GM23338 (cell line): ENCODE measurements at regions not wholly inside any gene's neighbourhood (a gene's known extent, or its start where the extent isn't known, plus 50 kb on each side); places are given as distances from the start of the nearest gene placed in this dataset.

Experiments
- ATAC-seq: fragments of 200-7000 bp; cut with Tn5 transposase; 3 replicates; pipeline ENCODE4 v1.9.1; 2020
- DNase-seq: peaks from one replicate; pipeline ENCODE4 v3.0.0-alpha.2; 2015; ENCODE audit warnings: low spot score
- H2AFZ ChIP-seq: fragments of 200-600 bp; sonication (generic); 2 replicates; pipeline ENCODE4 v1.8.0; 2016; ENCODE audit warnings: antibody characterized with exemption, mild to moderate bottlenecking, moderate library complexity
- H3F3A ChIP-seq: fragments of 200-600 bp; sonication (generic); replicated peaks from 2 replicates; pipeline ENCODE4 v1.8.0; 2017; ENCODE audit warnings: antibody characterized with exemption, mixed run types, low read depth
- H3K27ac ChIP-seq: fragments of 200-600 bp; sonication (generic); 2 replicates; pipeline ENCODE4 v1.6.1; 2016; ENCODE audit warnings: low read depth
- H3K27me3 ChIP-seq: fragments of 200-600 bp; sonication (generic); 2 replicates; pipeline ENCODE4 v1.8.0; 2016; ENCODE audit warnings: mild to moderate bottlenecking, mixed run types, moderate library complexity; ENCODE audit not compliant: insufficient read depth
- H3K36me3 ChIP-seq: fragments of 200-600 bp; sonication (generic); 2 replicates; pipeline ENCODE4 v1.8.0; 2016; ENCODE audit warnings: mild to moderate bottlenecking; ENCODE audit not compliant: insufficient read depth
- H3K4me1 ChIP-seq: fragments of 200-600 bp; sonication (generic); 2 replicates; pipeline ENCODE4 v1.8.0; 2016; ENCODE audit warnings: mild to moderate bottlenecking, moderate library complexity; ENCODE audit not compliant: insufficient read depth
- H3K4me2 ChIP-seq: fragments of 200-600 bp; sonication (generic); 2 replicates; pipeline ENCODE4 v1.7.1; 2017; ENCODE audit warnings: mixed run types
- H3K4me3 ChIP-seq: fragments of 200-600 bp; sonication (generic); 2 replicates; pipeline ENCODE4 v1.6.1; 2016; ENCODE audit warnings: mixed run types
- H3K79me2 ChIP-seq: fragments of 200-600 bp; sonication (generic); replicated peaks from 2 replicates; pipeline ENCODE4 v1.8.0; 2017; ENCODE audit warnings: mild to moderate bottlenecking; ENCODE audit not compliant: insufficient read depth
- H3K9me2 ChIP-seq: fragments of 200-600 bp; sonication (generic); 2 replicates; pipeline ENCODE4 v1.8.0; 2017; ENCODE audit not compliant: insufficient read depth
- H4K20me1 ChIP-seq: fragments of 200-600 bp; sonication (generic); replicated peaks from 2 replicates; pipeline ENCODE4 v1.8.0; 2017; ENCODE audit warnings: mild to moderate bottlenecking; ENCODE audit not compliant: insufficient read depth
- H3K27ac Mint-ChIP-seq: 2 replicates; pipeline ENCODE4 v1.8.0; 2020; ENCODE audit warnings: inconsistent platforms, mild to moderate bottlenecking, moderate library complexity, mixed read lengths
- H3K27me3 Mint-ChIP-seq: 3 replicates; pipeline ENCODE4 v1.8.0; 2022; ENCODE audit warnings: low read depth, mild to moderate bottlenecking, moderate library complexity, mixed read lengths, inconsistent platforms; ENCODE audit not compliant: insufficient read depth, poor library complexity
- H3K36me3 Mint-ChIP-seq: 3 replicates; pipeline ENCODE4 v1.8.0; 2021; ENCODE audit warnings: low read depth, mild to moderate bottlenecking, inconsistent platforms, moderate library complexity, mixed read lengths
- H3K4me1 Mint-ChIP-seq: 3 replicates; pipeline ENCODE4 v1.8.0; 2020; ENCODE audit warnings: mild to moderate bottlenecking, inconsistent platforms, mixed read lengths
- H3K4me3 Mint-ChIP-seq: 3 replicates; pipeline ENCODE4 v1.8.0; 2021; ENCODE audit warnings: moderate library complexity, mild to moderate bottlenecking, inconsistent platforms, mixed read lengths
- H3K9me3 Mint-ChIP-seq: 3 replicates; pipeline ENCODE4 v1.8.0; 2020; ENCODE audit warnings: moderate library complexity, mild to moderate bottlenecking, inconsistent platforms, mixed read lengths
- EZH2 ChIP-seq: fragments of 200-600 bp; sonication (generic); IDR thresholded peaks from one replicate; pipeline ENCODE4 v1.8.0; 2017; ENCODE audit warnings: antibody characterized with exemption, mild to moderate bottlenecking, low read depth; ENCODE audit not compliant: unreplicated experiment
- JUNB ChIP-seq: IDR thresholded peaks from one replicate; pipeline ENCODE4 v1.6.1; 2016; ENCODE audit warnings: antibody characterized with exemption; ENCODE audit not compliant: unreplicated experiment
- POLR2AphosphoS5 ChIP-seq: IDR thresholded peaks from 2 replicates; pipeline ENCODE4 v1.6.1; 2016; ENCODE audit warnings: antibody characterized with exemption, low read depth
- ZNF114 ChIP-seq: fragments of 250-450 bp; sonication (Bioruptor Pico); IDR thresholded peaks from 2 replicates; pipeline ENCODE4 v1.5.0; 2020; ENCODE audit warnings: mild to moderate bottlenecking, moderate library complexity
- ZNF331 ChIP-seq: fragments of 250-450 bp; sonication (Bioruptor Pico); IDR thresholded peaks from 2 replicates; pipeline ENCODE4 v1.5.0; 2020; ENCODE audit warnings: low read depth, mild to moderate bottlenecking, moderate library complexity
- TF ChIP-seq, protein P1 (sequence below), 2 experiments: fragments of 200-600 bp in 1 of 2; sonication (generic) in 1 of 2; conservative IDR thresholded peaks; 2 replicates each; pipeline versions ENCODE4 v1.5.1 to v1.6.1; 2016 to 2017; ENCODE audit warnings: antibody characterized with exemption in 2 of 2, low read depth in 2 of 2, mild to moderate bottlenecking in 2 of 2, moderate library complexity in 1 of 2
- TF ChIP-seq, protein P2 (sequence below): IDR thresholded peaks from one replicate; pipeline ENCODE4 v1.6.1; 2018; ENCODE audit warnings: antibody characterized with exemption; ENCODE audit not compliant: unreplicated experiment

DNA sequence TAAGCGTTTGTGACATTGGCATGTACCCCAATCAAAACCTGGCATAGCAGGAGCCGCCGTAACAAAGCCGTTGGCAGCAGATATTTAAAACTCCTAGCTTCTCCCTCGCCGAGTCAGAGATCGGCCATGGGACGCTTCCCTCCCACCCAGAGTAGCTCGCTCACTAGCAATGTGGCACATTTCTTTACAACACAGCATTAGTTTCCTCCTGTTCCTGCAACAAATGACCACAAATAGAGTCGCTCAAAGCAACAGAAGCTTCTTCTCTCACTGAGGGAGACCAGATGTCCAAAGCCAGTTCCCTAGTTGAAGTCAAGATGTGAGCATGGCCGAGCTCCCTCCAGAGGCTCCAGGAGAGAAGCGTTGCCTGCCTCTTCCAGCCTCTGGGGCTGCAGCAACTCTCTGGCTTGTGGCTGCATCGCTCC, 106.7 kb downstream of the RBFOX3 start:
- H3K4me3 ChIP-seq, result no peak overlapping the region
- Mint-ChIP-seq H3K4me1 (peaks cover 8% of the 10 kb centered on the region; the same call in 2 of the 3 replicates), H3K9me3 (no peaks in the 10 kb centered on the region), H3K27ac (no peak overlapping the region), H3K27me3 (peaks cover 9% of the 10 kb centered on the region), H3K4me3 (no peak overlapping the region), H3K36me3 (no peaks in the 10 kb centered on the region)
- H3K4me1 ChIP-seq, result no peaks in the 10 kb centered on the region
- H3K36me3 ChIP-seq, result no peaks in the 10 kb centered on the region
- TF ChIP-seq JUNB, result no peak
- no peak for TF ChIP-seq ZNF114 (CRISPR knock-in tag)
- TF ChIP-seq, protein P1, sequence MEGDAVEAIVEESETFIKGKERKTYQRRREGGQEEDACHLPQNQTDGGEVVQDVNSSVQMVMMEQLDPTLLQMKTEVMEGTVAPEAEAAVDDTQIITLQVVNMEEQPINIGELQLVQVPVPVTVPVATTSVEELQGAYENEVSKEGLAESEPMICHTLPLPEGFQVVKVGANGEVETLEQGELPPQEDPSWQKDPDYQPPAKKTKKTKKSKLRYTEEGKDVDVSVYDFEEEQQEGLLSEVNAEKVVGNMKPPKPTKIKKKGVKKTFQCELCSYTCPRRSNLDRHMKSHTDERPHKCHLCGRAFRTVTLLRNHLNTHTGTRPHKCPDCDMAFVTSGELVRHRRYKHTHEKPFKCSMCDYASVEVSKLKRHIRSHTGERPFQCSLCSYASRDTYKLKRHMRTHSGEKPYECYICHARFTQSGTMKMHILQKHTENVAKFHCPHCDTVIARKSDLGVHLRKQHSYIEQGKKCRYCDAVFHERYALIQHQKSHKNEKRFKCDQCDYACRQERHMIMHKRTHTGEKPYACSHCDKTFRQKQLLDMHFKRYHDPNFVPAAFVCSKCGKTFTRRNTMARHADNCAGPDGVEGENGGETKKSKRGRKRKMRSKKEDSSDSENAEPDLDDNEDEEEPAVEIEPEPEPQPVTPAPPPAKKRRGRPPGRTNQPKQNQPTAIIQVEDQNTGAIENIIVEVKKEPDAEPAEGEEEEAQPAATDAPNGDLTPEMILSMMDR (conservative IDR thresholded peaks at IDR 0.05; ENCODE audit: low read depth in 2 of 2), result peak in 1 of 2 experiments; percentile 30; a peak in 2 of 4 replicates
- no peak overlapping the region for H3K4me2 ChIP-seq
- H3K79me2 ChIP-seq, result no peaks in the 10 kb centered on the region
- no peak overlapping the region for H2AFZ ChIP-seq
- no peaks in the 10 kb centered on the region for H4K20me1 ChIP-seq
- H3K27me3 ChIP-seq, result no peaks in the 10 kb centered on the region
- ATAC-seq (peak; percentile 59), DNase-seq (peak; percentile 26)
- no peaks in the 10 kb centered on the region for H3F3A ChIP-seq
- no peaks in the 10 kb centered on the region for H3K9me2 ChIP-seq
- no peak overlapping the region for H3K27ac ChIP-seq

DNA sequence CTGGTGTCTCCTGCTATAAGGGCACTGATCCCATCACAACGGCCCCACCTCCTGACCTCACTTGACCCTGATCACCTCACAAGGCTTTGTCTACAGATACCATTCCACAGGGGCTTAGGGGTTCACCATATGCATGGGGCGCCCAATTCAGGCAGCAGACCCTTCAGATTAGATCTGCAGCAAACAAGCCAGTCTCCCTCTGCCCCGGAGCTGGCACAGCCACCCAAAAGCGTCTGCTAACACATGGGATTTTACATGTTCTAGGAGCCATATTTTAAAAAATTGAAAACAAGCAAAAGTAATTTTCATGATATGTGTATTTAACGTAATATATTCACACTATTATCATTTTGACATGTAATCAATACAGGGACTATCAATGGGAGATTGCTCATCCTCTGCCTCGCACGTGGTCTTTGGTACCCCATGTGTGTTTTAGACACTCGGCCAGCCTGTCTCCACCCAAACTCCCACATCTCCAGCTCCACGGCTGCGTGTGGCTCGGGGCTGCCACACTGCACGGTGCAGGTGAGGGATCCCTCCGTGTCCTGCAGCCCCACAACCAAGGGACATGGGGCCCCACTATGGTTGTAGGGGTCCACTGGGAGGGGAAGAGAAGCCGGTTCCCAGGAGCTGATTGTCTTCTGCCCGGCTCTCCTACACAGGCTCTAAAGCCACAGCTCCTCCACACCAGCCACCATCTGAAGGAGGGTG, 107.6 kb downstream of the RBFOX3 start:
- no peaks in the 10 kb centered on the region for H3F3A ChIP-seq
- H3K4me3 Mint-ChIP-seq, result no peak overlapping the region
- H3K4me1 Mint-ChIP-seq, result peaks cover 8% of the 10 kb centered on the region; the same call in 2 of the 3 replicates
- H3K4me1 ChIP-seq, result no peaks in the 10 kb centered on the region
- H3K9me2 ChIP-seq, result no peaks in the 10 kb centered on the region
- H3K36me3 Mint-ChIP-seq, result no peaks in the 10 kb centered on the region
- H3K36me3 ChIP-seq, result no peaks in the 10 kb centered on the region
- H3K79me2 ChIP-seq, result no peaks in the 10 kb centered on the region
- no peak overlapping the region for H3K27ac ChIP-seq
- H3K27me3 Mint-ChIP-seq, result peaks cover 12% of the 10 kb centered on the region
- H3K27ac Mint-ChIP-seq, result no peak overlapping the region
- ATAC-seq (peak; percentile 38; the same call in 2 of the 3 replicates), DNase-seq (no peak)
- no peaks in the 10 kb centered on the region for H3K27me3 ChIP-seq
- no peak overlapping the region for H3K4me3 ChIP-seq
- no peaks in the 10 kb centered on the region; the same call in 1 of the 3 replicates for H3K9me3 Mint-ChIP-seq
- no peaks in the 10 kb centered on the region for H4K20me1 ChIP-seq
- no peak overlapping the region for H2AFZ ChIP-seq
- H3K4me2 ChIP-seq, result no peak overlapping the region
- TF ChIP-seq POLR2AphosphoS5 (no peak), ZNF331 (CRISPR knock-in tag) (no peak), JUNB (no peak), ZNF114 (CRISPR knock-in tag) (no peak), EZH2 (no peak)
- TF ChIP-seq, protein P2, sequence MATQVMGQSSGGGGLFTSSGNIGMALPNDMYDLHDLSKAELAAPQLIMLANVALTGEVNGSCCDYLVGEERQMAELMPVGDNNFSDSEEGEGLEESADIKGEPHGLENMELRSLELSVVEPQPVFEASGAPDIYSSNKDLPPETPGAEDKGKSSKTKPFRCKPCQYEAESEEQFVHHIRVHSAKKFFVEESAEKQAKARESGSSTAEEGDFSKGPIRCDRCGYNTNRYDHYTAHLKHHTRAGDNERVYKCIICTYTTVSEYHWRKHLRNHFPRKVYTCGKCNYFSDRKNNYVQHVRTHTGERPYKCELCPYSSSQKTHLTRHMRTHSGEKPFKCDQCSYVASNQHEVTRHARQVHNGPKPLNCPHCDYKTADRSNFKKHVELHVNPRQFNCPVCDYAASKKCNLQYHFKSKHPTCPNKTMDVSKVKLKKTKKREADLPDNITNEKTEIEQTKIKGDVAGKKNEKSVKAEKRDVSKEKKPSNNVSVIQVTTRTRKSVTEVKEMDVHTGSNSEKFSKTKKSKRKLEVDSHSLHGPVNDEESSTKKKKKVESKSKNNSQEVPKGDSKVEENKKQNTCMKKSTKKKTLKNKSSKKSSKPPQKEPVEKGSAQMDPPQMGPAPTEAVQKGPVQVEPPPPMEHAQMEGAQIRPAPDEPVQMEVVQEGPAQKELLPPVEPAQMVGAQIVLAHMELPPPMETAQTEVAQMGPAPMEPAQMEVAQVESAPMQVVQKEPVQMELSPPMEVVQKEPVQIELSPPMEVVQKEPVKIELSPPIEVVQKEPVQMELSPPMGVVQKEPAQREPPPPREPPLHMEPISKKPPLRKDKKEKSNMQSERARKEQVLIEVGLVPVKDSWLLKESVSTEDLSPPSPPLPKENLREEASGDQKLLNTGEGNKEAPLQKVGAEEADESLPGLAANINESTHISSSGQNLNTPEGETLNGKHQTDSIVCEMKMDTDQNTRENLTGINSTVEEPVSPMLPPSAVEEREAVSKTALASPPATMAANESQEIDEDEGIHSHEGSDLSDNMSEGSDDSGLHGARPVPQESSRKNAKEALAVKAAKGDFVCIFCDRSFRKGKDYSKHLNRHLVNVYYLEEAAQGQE, result no peak
- TF ChIP-seq, protein P1 (conservative IDR thresholded peaks at IDR 0.05; ENCODE audit: low read depth in 2 of 2), result no peak
